ENCODE measurements at regions not wholly inside any gene's neighbourhood (a gene's known extent, or its start where the extent isn't known, plus 50 kb on each side); places are given as distances from the start of the nearest gene placed in this dataset.

GRCh38 chr13:51518827-51519226 lies 65.4 kb upstream of the WDFY2 start:
- 35 to 62% (median 44%) methylated on average over 6 of the region's 6 CpGs for WGBS, 5 donors
- no peak for DNase-seq
- Histone ChIP-seq H3K9me3 (no peaks in the 10 kb centered on the region), H3K27ac (no peak overlapping the region), H3K4me3 (no peak overlapping the region), H3K36me3 (no peaks in the 10 kb centered on the region), H3K4me1 (peaks cover 0 to 12% (median 8%) of the 10 kb centered on the region in 6 donors), H3K27me3 (replicated peaks in 1 of 7) (no peaks in the 10 kb centered on the region)
- TF ChIP-seq CTCF (IDR thresholded peaks at IDR 0.05 in 8 of 11, conservative IDR thresholded peaks at IDR 0.05 in 3 of 11) (no peak), POLR2AphosphoS5 (IDR thresholded peaks at IDR 0.05) (no peak), POLR2A (IDR thresholded peaks at IDR 0.05) (no peak)
- intact Hi-C loops (cut with DNase I; ENCODE audit: low total_unique reads), result no loop called here

- no peak overlapping the region for H3K27ac ChIP-seq
- 92 to 99% (median 95%) methylated on average over 3 of the region's 3 CpGs for WGBS, 5 donors
Measured at GRCh38 chr13:51519771-51520216, 64.5 kb upstream of the WDFY2 start.

GRCh38 chr13:51520524-51520923 lies 63.7 kb upstream of the WDFY2 start:
- H3K27ac ChIP-seq, result no peak overlapping the region
- no peak for DNase-seq
- 71 to 82% (median 80%) methylated on average over 4 of the region's 4 CpGs for WGBS, 5 donors
- H3K36me3 ChIP-seq, result no peaks in the 10 kb centered on the region
- no peaks in the 10 kb centered on the region for H3K27me3 ChIP-seq (replicated peaks in 1 of 7)
- H3K4me3 ChIP-seq, result no peak overlapping the region
- TF ChIP-seq POLR2AphosphoS5 (IDR thresholded peaks at IDR 0.05), result no peak
- no peak for TF ChIP-seq POLR2A (IDR thresholded peaks at IDR 0.05)
- no peak for TF ChIP-seq CTCF (IDR thresholded peaks at IDR 0.05 in 8 of 11, conservative IDR thresholded peaks at IDR 0.05 in 3 of 11)
- H3K9me3 ChIP-seq, result no peaks in the 10 kb centered on the region
- intact Hi-C loops (cut with DNase I; ENCODE audit: low total_unique reads), result no loop called here
- H3K4me1 ChIP-seq, result peaks cover 0 to 15% (median 8%) of the 10 kb centered on the region in 6 donors

More at GRCh38 chr13:51519771-51520216, 64.5 kb upstream of the WDFY2 start:
- no peak overlapping the region for H3K4me3 ChIP-seq
- intact Hi-C loops (cut with DNase I; ENCODE audit: low total_unique reads), result no loop called here
- no peaks in the 10 kb centered on the region for H3K27me3 ChIP-seq (replicated peaks in 1 of 7)
- H3K9me3 ChIP-seq, result no peaks in the 10 kb centered on the region
- no peaks in the 10 kb centered on the region for H3K36me3 ChIP-seq
- peaks cover 0 to 15% (median 8%) of the 10 kb centered on the region in 6 donors for H3K4me1 ChIP-seq
- TF ChIP-seq CTCF (IDR thresholded peaks at IDR 0.05 in 8 of 11, conservative IDR thresholded peaks at IDR 0.05 in 3 of 11) (no peak), POLR2AphosphoS5 (IDR thresholded peaks at IDR 0.05) (no peak), POLR2A (IDR thresholded peaks at IDR 0.05) (no peak)
- no peak for DNase-seq

- DNase-seq, result no peak
- Histone ChIP-seq H3K9me3 (peaks cover 0 to 1% (median 0%) of the 10 kb centered on the region in 8 donors), H3K27ac (no peak overlapping the region), H3K4me3 (no peak overlapping the region), H3K27me3 (replicated peaks in 1 of 7) (no peaks in the 10 kb centered on the region), H3K4me1 (peaks cover 0 to 15% (median 8%) of the 10 kb centered on the region in 6 donors), H3K36me3 (no peaks in the 10 kb centered on the region)
- whole genome bisulfite sequencing, 5 donors, result 10 to 22% (median 19%) methylated on average over 4 of the region's 4 CpGs
- TF ChIP-seq POLR2A (IDR thresholded peaks at IDR 0.05) (no peak), POLR2AphosphoS5 (IDR thresholded peaks at IDR 0.05) (no peak), CTCF (IDR thresholded peaks at IDR 0.05 in 8 of 11, conservative IDR thresholded peaks at IDR 0.05 in 3 of 11) (no peak)
- intact Hi-C loops (cut with DNase I; ENCODE audit: low total_unique reads), result no loop called here
Measured at GRCh38 chr13:51523082-51523518, 61.2 kb upstream of the WDFY2 start.
